Loucy (cell line): ENCODE measurements at regions not wholly inside any gene's neighbourhood (a gene's known extent, or its start where the extent isn't known, plus 50 kb on each side); places are given as distances from the start of the nearest gene placed in this dataset.

Source experiments
- H2AFZ ChIP-seq: fragments of 200-600 bp; sonication (generic); 2 replicates; pipeline ENCODE4 v1.6.0; 2016; ENCODE audit warnings: antibody characterized with exemption, mild to moderate bottlenecking, low read length, moderate library complexity
- H3F3A ChIP-seq: fragments of 200-600 bp; 2 replicates; pipeline ENCODE4 v1.6.0; 2016; ENCODE audit warnings: antibody characterized with exemption, low read depth, mild to moderate bottlenecking
- H3K27me3 ChIP-seq: fragments of 200-600 bp; sonication (generic); 2 replicates; pipeline ENCODE4 v1.6.1; 2014; ENCODE audit warnings: low read length, mild to moderate bottlenecking; ENCODE audit not compliant: insufficient read depth, poor library complexity, severe bottlenecking
- H3K36me3 ChIP-seq: fragments of 200-600 bp; sonication (generic); 2 replicates; pipeline ENCODE4 v1.6.1; 2016; ENCODE audit warnings: low read length; ENCODE audit not compliant: insufficient read depth
- H3K4me1 ChIP-seq: fragments of 200-600 bp; sonication (generic); 2 replicates; pipeline ENCODE4 v1.5.1; 2014; ENCODE audit warnings: low read length, mild to moderate bottlenecking; ENCODE audit not compliant: insufficient read depth, poor library complexity, severe bottlenecking
- H3K4me2 ChIP-seq: fragments of 200-600 bp; sonication (generic); 2 replicates; pipeline ENCODE4 v1.6.0; 2014; ENCODE audit warnings: antibody characterized with exemption, low read length, low read depth, mild to moderate bottlenecking; ENCODE audit not compliant: poor library complexity, severe bottlenecking
- H3K4me3 ChIP-seq: fragments of 200-600 bp; sonication (generic); 2 replicates; pipeline ENCODE4 v1.5.1; 2014; ENCODE audit warnings: low read length, mild to moderate bottlenecking, mixed read lengths; ENCODE audit not compliant: poor library complexity, severe bottlenecking
- H3K79me2 ChIP-seq: fragments of 200-600 bp; sonication (generic); 2 replicates; pipeline ENCODE4 v1.6.1; 2014; ENCODE audit warnings: low read length; ENCODE audit not compliant: insufficient read depth
- H3K9ac ChIP-seq: fragments of 200-600 bp; sonication (generic); 2 replicates; pipeline ENCODE4 v1.6.0; 2014; ENCODE audit warnings: mild to moderate bottlenecking, low read depth, low read length, moderate library complexity; ENCODE audit not compliant: poor library complexity, severe bottlenecking
- H3K9me2 ChIP-seq: fragments of 200-600 bp; sonication (generic); replicated peaks from 2 replicates; pipeline ENCODE4 v1.6.1; 2016; ENCODE audit warnings: low read depth, low read length, mixed read lengths
- H3K9me3 ChIP-seq: fragments of 200-600 bp; sonication (generic); 2 replicates; pipeline ENCODE4 v1.6.1; 2014; ENCODE audit warnings: mild to moderate bottlenecking, antibody characterized with exemption, low read length, low read depth; ENCODE audit not compliant: insufficient read depth
- H4K20me1 ChIP-seq: fragments of 200-600 bp; sonication (generic); 2 replicates; pipeline ENCODE4 v1.6.0; 2014; ENCODE audit warnings: antibody characterized with exemption, low read length, mild to moderate bottlenecking; ENCODE audit not compliant: insufficient read depth, poor library complexity, severe bottlenecking
- EZH2phosphoT487 ChIP-seq: fragments of 200-600 bp; IDR thresholded peaks from 2 replicates; pipeline ENCODE4 v1.6.1; 2018; ENCODE audit warnings: antibody characterized with exemption, mild to moderate bottlenecking, moderate library complexity, borderline replicate concordance
- TF ChIP-seq, protein P1 (sequence below): fragments of 200-600 bp; sonication (generic); conservative IDR thresholded peaks from 2 replicates; pipeline ENCODE4 v1.5.1; 2014; ENCODE audit warnings: mild to moderate bottlenecking, antibody characterized with exemption, low read length

DNA sequence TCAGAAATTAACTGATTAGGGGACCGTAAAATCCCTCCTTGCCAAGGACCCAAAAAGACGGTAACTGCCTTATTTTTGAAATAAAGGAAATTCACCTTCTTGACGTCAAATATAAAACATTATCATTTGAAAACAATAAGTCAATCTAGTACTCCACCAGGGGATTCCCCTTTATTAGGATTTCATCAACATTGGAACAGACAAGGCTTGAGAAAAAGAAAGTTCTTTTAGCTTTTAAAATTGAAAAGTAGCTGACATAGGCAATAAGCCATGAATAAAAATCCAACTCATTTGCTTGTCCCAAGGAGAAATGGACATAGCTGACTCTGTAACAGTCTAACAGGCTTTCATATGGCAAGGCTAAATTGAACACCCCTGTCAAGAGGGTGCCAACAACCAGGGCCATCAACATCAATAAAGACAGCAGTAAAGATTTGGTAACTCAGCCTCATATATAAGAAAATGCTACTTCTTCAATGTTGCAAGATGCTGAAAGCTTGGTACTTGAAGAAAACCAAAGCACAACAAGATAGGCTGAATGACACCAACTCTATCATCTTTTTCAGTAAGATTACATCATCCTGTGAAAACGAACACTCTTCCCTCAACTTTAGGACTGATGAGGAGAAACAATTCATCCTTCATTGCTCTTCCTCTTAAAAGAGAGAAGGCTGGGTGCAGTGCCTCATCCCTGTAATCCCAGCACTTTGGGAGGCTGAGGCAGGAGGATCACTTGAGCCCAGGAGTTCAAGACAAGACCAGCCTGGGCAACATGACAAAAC, 121.0 kb upstream of the PRDM1 start:
- Histone ChIP-seq H3K9me3 (no peaks in the 10 kb centered on the region), H3K9me2 (no peaks in the 10 kb centered on the region), H3K79me2 (no peaks in the 10 kb centered on the region), H3K4me2 (no peak overlapping the region), H3F3A (no peaks in the 10 kb centered on the region), H4K20me1 (no peaks in the 10 kb centered on the region), H3K4me1 (no peaks in the 10 kb centered on the region), H3K4me3 (no peak overlapping the region), H2AFZ (no peak overlapping the region), H3K27me3 (no peaks in the 10 kb centered on the region), H3K36me3 (no peaks in the 10 kb centered on the region), H3K9ac (no peak overlapping the region)
- no peak for TF ChIP-seq EZH2phosphoT487
- TF ChIP-seq, protein P1, sequence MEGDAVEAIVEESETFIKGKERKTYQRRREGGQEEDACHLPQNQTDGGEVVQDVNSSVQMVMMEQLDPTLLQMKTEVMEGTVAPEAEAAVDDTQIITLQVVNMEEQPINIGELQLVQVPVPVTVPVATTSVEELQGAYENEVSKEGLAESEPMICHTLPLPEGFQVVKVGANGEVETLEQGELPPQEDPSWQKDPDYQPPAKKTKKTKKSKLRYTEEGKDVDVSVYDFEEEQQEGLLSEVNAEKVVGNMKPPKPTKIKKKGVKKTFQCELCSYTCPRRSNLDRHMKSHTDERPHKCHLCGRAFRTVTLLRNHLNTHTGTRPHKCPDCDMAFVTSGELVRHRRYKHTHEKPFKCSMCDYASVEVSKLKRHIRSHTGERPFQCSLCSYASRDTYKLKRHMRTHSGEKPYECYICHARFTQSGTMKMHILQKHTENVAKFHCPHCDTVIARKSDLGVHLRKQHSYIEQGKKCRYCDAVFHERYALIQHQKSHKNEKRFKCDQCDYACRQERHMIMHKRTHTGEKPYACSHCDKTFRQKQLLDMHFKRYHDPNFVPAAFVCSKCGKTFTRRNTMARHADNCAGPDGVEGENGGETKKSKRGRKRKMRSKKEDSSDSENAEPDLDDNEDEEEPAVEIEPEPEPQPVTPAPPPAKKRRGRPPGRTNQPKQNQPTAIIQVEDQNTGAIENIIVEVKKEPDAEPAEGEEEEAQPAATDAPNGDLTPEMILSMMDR: no peak

DNA sequence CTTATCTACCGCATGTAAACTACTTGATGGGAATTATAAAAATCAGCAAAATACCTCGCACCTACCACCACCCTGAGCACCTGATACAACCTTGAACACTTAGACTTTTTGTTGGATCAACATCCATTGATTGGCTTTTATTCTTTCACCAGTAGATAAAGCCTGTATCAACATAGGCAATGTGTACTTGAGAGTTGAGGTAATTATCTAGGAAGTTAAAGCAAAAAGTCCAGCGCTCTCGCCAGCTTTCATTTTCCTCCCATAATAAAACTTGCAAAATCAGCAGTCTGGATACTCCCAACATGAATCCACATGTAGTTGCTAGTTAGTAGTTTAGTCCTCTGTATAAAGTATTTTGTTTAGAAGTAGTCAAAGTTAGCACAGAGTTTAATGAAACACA, 132.0 kb upstream of the PRDM1 start:
- Histone ChIP-seq H3F3A (no peaks in the 10 kb centered on the region), H3K79me2 (no peaks in the 10 kb centered on the region), H3K4me1 (no peaks in the 10 kb centered on the region), H2AFZ (no peak overlapping the region), H3K9ac (no peak overlapping the region), H3K9me3 (no peaks in the 10 kb centered on the region), H4K20me1 (no peaks in the 10 kb centered on the region), H3K4me3 (no peak overlapping the region), H3K36me3 (no peaks in the 10 kb centered on the region), H3K9me2 (no peaks in the 10 kb centered on the region), H3K4me2 (no peak overlapping the region), H3K27me3 (no peaks in the 10 kb centered on the region)
- TF ChIP-seq, protein P1: no peak
- no peak for TF ChIP-seq EZH2phosphoT487

DNA sequence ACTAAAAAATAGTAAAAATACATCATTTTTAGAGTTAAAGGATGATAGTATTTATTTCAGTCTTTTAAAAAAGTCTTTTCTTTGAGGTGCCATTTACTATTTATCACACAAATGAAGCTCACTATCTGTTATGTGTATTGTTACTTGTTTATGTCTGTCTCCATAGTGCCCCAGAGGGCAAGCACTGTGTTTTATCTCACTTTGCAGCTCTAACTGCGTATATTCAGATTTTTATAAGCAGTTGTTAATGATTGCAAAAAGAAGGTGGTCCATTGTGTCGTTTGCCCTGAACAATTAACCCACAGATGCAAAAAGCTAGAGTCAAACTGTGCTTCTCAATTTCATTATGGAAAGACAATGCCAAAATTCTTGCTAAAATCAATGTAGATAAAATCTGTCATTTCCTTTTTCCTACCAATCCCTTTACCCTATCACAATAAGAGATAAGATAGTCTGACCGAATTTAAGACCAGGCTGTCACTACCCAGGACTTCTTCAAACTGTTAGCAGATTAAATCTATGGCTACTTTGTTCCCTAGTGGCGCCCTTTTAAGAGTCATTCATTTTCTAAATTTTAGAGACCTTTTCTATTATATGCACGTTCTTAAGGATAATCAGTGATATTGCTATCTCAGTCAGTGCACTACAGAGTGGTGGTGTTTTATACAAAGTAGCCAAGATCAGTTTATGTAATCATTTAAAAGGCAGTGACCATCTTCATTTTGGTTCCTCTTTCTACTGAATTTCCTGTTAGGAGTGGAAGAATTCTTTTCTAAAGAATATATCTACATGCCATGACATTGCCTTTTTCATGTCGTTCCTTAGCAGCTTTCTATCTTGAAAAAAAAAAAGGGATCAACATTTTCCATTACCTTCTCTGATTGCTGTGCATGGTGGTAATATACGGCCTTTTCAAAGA, 133.1 kb upstream of the PRDM1 start:
- TF ChIP-seq EZH2phosphoT487: no peak
- TF ChIP-seq, protein P1: no peak
- H3K9ac ChIP-seq: no peak overlapping the region
- no peak overlapping the region for H3K4me2 ChIP-seq
- H3K79me2 ChIP-seq: no peaks in the 10 kb centered on the region
- H3K36me3 ChIP-seq: no peaks in the 10 kb centered on the region
- H2AFZ ChIP-seq: no peak overlapping the region
- no peaks in the 10 kb centered on the region for H3K9me3 ChIP-seq
- H3K9me2 ChIP-seq: no peaks in the 10 kb centered on the region
- no peak overlapping the region for H3K4me3 ChIP-seq
- no peaks in the 10 kb centered on the region for H3K4me1 ChIP-seq
- no peaks in the 10 kb centered on the region for H4K20me1 ChIP-seq
- H3F3A ChIP-seq: no peaks in the 10 kb centered on the region
- H3K27me3 ChIP-seq: no peaks in the 10 kb centered on the region
